Tibial artery (tissue), 4 donors: ENCODE measurements at regions not wholly inside any gene's neighbourhood (a gene's known extent, or its start where the extent isn't known, plus 50 kb on each side); places are given as distances from the start of the nearest gene placed in this dataset.

Experiments used
- DNase-seq, 2 donors: peaks; one replicate each; pipeline ENCODE4 v3.0.0-alpha.2; 2019
- H3K27ac ChIP-seq, 2 donors: fragments of 200-600 bp; sonication (generic) in 1 of 2; 1 replicate in 1 of 2; 2 replicates in 1 of 2; pipeline ENCODE4 v1.5.1; 2018 to 2019; ENCODE audit warnings: mild to moderate bottlenecking in 1 of 2
- H3K27me3 ChIP-seq, 2 donors: fragments of 200-600 bp; sonication (generic) in 1 of 2; one replicate each; pipeline versions ENCODE4 v1.5.1 to v1.6.0; 2016 to 2019
- H3K36me3 ChIP-seq, 3 donors: fragments of 200-600 bp; sonication (generic) in 2 of 3; one replicate each; pipeline ENCODE4 v1.5.1; 2016 to 2019; ENCODE audit warnings: mild to moderate bottlenecking in 2 of 3
- H3K4me1 ChIP-seq, 4 donors: fragments of 200-600 bp; sonication (generic) in 2 of 4; 1 replicate in 3 of 4; 2 replicates in 1 of 4; pipeline ENCODE4 v1.5.1; 2016 to 2019
- H3K4me3 ChIP-seq, 2 donors: fragments of 200-600 bp; sonication (generic) in 1 of 2; 1 replicate in 1 of 2; 2 replicates in 1 of 2; pipeline ENCODE4 v1.5.1; 2018 to 2019; ENCODE audit warnings: mild to moderate bottlenecking in 2 of 2
- H3K9me3 ChIP-seq, 3 donors: fragments of 200-600 bp; sonication (generic) in 1 of 3; one replicate each; pipeline ENCODE4 v1.5.1; 2016 to 2019
- CTCF ChIP-seq, 2 experiments: fragments of 200-600 bp in 1 of 2; fragments of 450-650 bp in 1 of 2; IDR thresholded peaks; one replicate each; pipeline ENCODE4 v1.5.1; 2017 to 2019; ENCODE audit warnings: antibody characterized with exemption in 2 of 2, mild to moderate bottlenecking in 1 of 2, moderate library complexity in 1 of 2
- intact Hi-C: fragments of 100-400 bp; cut with DNase I; formaldehyde crosslinking; loops from one replicate; pipeline ENCODE4 v1.15.0; 2023; ENCODE audit warnings: low total_unique reads

- Histone ChIP-seq H3K27ac (no peak overlapping the region), H3K9me3 (no peaks in the 10 kb centered on the region), H3K4me1 (no peaks in the 10 kb centered on the region), H3K36me3 (no peaks in the 10 kb centered on the region), H3K4me3 (no peak overlapping the region), H3K27me3 (no peaks in the 10 kb centered on the region)
- intact Hi-C loops, result no loop called here
- no peak for DNase-seq
- no peak for TF ChIP-seq CTCF (IDR thresholded peaks at IDR 0.05)
Observed at GRCh38 chr20:54308804-54309203, 100.9 kb downstream of the PFDN4 start.

GRCh38 chr20:54318892-54319291 is 111.0 kb downstream of the PFDN4 start:
- Histone ChIP-seq H3K36me3 (no peaks in the 10 kb centered on the region), H3K4me1 (no peaks in the 10 kb centered on the region), H3K27me3 (no peaks in the 10 kb centered on the region), H3K4me3 (no peak overlapping the region), H3K9me3 (no peaks in the 10 kb centered on the region), H3K27ac (no peak overlapping the region)
- DNase-seq, result no peak
- intact Hi-C loops, result no loop called here
- no peak for TF ChIP-seq CTCF (IDR thresholded peaks at IDR 0.05)

- no peaks in the 10 kb centered on the region for H3K27me3 ChIP-seq
- H3K4me3 ChIP-seq, result no peak overlapping the region
- no peaks in the 10 kb centered on the region for H3K4me1 ChIP-seq
- intact Hi-C loops, result no loop called here
- TF ChIP-seq CTCF (IDR thresholded peaks at IDR 0.05), result no peak
- no peak for DNase-seq
- no peaks in the 10 kb centered on the region for H3K9me3 ChIP-seq
- H3K36me3 ChIP-seq, result no peaks in the 10 kb centered on the region
- H3K27ac ChIP-seq, result no peak overlapping the region
Observed at GRCh38 chr20:54320148-54320607, 112.3 kb downstream of the PFDN4 start.

- no peaks in the 10 kb centered on the region for H3K27me3 ChIP-seq
- intact Hi-C loops, result no loop called here
- no peaks in the 10 kb centered on the region for H3K9me3 ChIP-seq
- no peak for TF ChIP-seq CTCF (IDR thresholded peaks at IDR 0.05)
- H3K4me1 ChIP-seq, result no peaks in the 10 kb centered on the region
- no peak overlapping the region for H3K4me3 ChIP-seq
- no peak for DNase-seq
- H3K36me3 ChIP-seq, result no peaks in the 10 kb centered on the region
- H3K27ac ChIP-seq, result no peak overlapping the region
Observed at GRCh38 chr20:54321352-54322087, 113.6 kb downstream of the PFDN4 start.

GRCh38 chr20:54323227-54323734 is 115.4 kb downstream of the PFDN4 start:
- H3K27me3 ChIP-seq, result no peaks in the 10 kb centered on the region
- H3K4me3 ChIP-seq, result no peak overlapping the region
- H3K27ac ChIP-seq, result no peak overlapping the region
- intact Hi-C loops, result no loop called here
- no peaks in the 10 kb centered on the region for H3K36me3 ChIP-seq
- TF ChIP-seq CTCF (IDR thresholded peaks at IDR 0.05), result no peak
- no peaks in the 10 kb centered on the region for H3K4me1 ChIP-seq
- no peak for DNase-seq
- no peaks in the 10 kb centered on the region for H3K9me3 ChIP-seq
